ENCODE measurements at regions not wholly inside any gene's neighbourhood (a gene's known extent, or its start where the extent isn't known, plus 50 kb on each side); places are given as distances from the start of the nearest gene placed in this dataset.

DNA sequence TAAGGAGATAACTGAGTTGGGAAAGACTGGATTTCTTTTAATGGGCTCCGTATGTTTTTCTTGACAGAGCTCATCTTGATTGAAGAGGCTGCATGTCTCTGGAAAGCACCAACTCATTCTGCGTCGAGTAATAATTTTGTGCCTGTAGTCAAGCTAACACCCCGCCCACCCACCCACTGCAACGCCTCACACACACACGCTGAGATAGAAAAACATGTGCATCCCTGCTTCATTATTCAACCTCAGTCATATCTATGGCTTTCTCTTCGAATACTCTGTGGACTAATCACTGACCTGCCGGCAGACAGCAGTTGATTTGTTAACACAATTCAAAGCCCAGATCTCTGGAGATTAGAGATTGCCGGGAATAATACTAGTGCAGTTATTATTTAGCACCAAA, 220.2 kb upstream of the TOM1L1 start:
- Histone ChIP-seq H3K36me3 (ENCODE audit: control insufficient read depth, insufficient read depth, low read length) (no peaks in the 10 kb centered on the region), H2BK120ac (ENCODE audit: low read depth, low read length) (no peak overlapping the region), H3K18ac (ENCODE audit: low read depth, low read length) (no peak overlapping the region), H3K4ac (ENCODE audit: low read depth, low read length) (no peak overlapping the region), H3K4me1 (ENCODE audit: control insufficient read depth, insufficient read depth, low read length) (no peaks in the 10 kb centered on the region), H3K9me1 (ENCODE audit: insufficient read depth, low read length) (no peaks in the 10 kb centered on the region), H3K27me3 (ENCODE audit: control insufficient read depth, insufficient read depth, low read length) (no peaks in the 10 kb centered on the region), H2AK9ac (replicated peaks; ENCODE audit: low read depth, low read length, poor library complexity) (no peak overlapping the region), H2AFZ (replicated peaks; ENCODE audit: low read length, poor library complexity) (no peak overlapping the region), H4K8ac (ENCODE audit: low read depth in 2 of 2, low read length in 2 of 2) (no peak overlapping the region), H2BK20ac (ENCODE audit: low read depth, low read length) (no peak overlapping the region), H3K27ac (ENCODE audit: insufficient read depth, low read length) (no peak overlapping the region), H4K91ac (ENCODE audit: insufficient read depth, low read depth, low read length) (no peak overlapping the region), H3K14ac (replicated peaks; ENCODE audit: low read depth, low read length) (no peak overlapping the region), H2BK15ac (ENCODE audit: low read depth, low read length) (no peak overlapping the region), H3K9ac (ENCODE audit: low read depth, low read length) (no peak overlapping the region), H4K20me1 (ENCODE audit: insufficient read depth, low read length) (no peaks in the 10 kb centered on the region), H3K23ac (ENCODE audit: low read depth, low read length) (no peak overlapping the region), H2AK5ac (ENCODE audit: low read depth, low read length) (no peak overlapping the region), H3K9me3 (ENCODE audit: control insufficient read depth, insufficient read depth, low read length) (peaks cover 12% of the 10 kb centered on the region), H3K4me3 (ENCODE audit: insufficient read depth, low read depth, low read length) (no peak overlapping the region), H3K56ac (ENCODE audit: extremely low read depth, insufficient read depth, low read length) (no peak overlapping the region), H3K79me1 (ENCODE audit: low read depth in 1 of 2, low read length in 2 of 2) (no peaks in the 10 kb centered on the region), H4K5ac (ENCODE audit: low read depth, low read length) (no peak overlapping the region), H2BK5ac (ENCODE audit: low read depth, low read length, poor library complexity, severe bottlenecking) (no peak overlapping the region), H3K4me2 (ENCODE audit: low read depth, low read length) (no peak overlapping the region)
- BruUV-seq (replicated peaks) = no TSS peak
- ChIA-PET CTCF (no interaction called here), POLR2A (ENCODE audit: unreplicated experiment) (no interaction called here)
- intact Hi-C loops (cut with micrococcal nuclease) (no loop called here), dilution Hi-C loops (cut with HindIII; ENCODE audit: low sequenced_read_pairs, unreplicated experiment) (no loop called here), in situ Hi-C loops (cut with MboI; ENCODE audit: low sequenced_read_pairs) (no loop called here)
- no peak for ATAC-seq (ENCODE audit: low read depth)
- TF ChIP-seq BHLHE40 (IDR thresholded peaks at IDR 0.05; ENCODE audit: low read depth, low read length) (no peak), SMC3 (IDR thresholded peaks at IDR 0.05; ENCODE audit: low read depth, low read length) (no peak), MAFK (IDR thresholded peaks at IDR 0.05; ENCODE audit: low read depth, low read length) (no peak), MXI1 (IDR thresholded peaks at IDR 0.05; ENCODE audit: borderline replicate concordance, low read depth, low read length) (no peak), RAD21 (IDR thresholded peaks at IDR 0.05; ENCODE audit: low read length) (no peak), CHD1 (IDR thresholded peaks at IDR 0.05; ENCODE audit: low read depth, low read length) (no peak), FOS (IDR thresholded peaks at IDR 0.05; ENCODE audit: low read depth, low read length) (no peak), CEBPB (IDR thresholded peaks at IDR 0.05; ENCODE audit: low read depth, low read length) (no peak), RFX5 (IDR thresholded peaks at IDR 0.05; ENCODE audit: low read depth, low read length) (no peak), POLR2A (IDR thresholded peaks at IDR 0.05; ENCODE audit: low read depth, low read length) (no peak), RCOR1 (IDR thresholded peaks at IDR 0.05; ENCODE audit: insufficient replicate concordance, low read length) (no peak), NFE2L2 (IDR thresholded peaks at IDR 0.05; ENCODE audit: low read depth, low read length) (no peak), MAZ (IDR thresholded peaks at IDR 0.05; ENCODE audit: borderline replicate concordance, low read depth, low read length) (no peak)
- TF ChIP-seq, protein P1, sequence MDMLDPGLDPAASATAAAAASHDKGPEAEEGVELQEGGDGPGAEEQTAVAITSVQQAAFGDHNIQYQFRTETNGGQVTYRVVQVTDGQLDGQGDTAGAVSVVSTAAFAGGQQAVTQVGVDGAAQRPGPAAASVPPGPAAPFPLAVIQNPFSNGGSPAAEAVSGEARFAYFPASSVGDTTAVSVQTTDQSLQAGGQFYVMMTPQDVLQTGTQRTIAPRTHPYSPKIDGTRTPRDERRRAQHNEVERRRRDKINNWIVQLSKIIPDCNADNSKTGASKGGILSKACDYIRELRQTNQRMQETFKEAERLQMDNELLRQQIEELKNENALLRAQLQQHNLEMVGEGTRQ (IDR thresholded peaks at IDR 0.05; ENCODE audit: low read depth, low read length) = no peak
- TF ChIP-seq, protein P2, sequence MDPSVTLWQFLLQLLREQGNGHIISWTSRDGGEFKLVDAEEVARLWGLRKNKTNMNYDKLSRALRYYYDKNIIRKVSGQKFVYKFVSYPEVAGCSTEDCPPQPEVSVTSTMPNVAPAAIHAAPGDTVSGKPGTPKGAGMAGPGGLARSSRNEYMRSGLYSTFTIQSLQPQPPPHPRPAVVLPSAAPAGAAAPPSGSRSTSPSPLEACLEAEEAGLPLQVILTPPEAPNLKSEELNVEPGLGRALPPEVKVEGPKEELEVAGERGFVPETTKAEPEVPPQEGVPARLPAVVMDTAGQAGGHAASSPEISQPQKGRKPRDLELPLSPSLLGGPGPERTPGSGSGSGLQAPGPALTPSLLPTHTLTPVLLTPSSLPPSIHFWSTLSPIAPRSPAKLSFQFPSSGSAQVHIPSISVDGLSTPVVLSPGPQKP (IDR thresholded peaks at IDR 0.05; ENCODE audit: borderline replicate concordance, low read depth, low read length) = no peak
- TF ChIP-seq, protein P3, sequence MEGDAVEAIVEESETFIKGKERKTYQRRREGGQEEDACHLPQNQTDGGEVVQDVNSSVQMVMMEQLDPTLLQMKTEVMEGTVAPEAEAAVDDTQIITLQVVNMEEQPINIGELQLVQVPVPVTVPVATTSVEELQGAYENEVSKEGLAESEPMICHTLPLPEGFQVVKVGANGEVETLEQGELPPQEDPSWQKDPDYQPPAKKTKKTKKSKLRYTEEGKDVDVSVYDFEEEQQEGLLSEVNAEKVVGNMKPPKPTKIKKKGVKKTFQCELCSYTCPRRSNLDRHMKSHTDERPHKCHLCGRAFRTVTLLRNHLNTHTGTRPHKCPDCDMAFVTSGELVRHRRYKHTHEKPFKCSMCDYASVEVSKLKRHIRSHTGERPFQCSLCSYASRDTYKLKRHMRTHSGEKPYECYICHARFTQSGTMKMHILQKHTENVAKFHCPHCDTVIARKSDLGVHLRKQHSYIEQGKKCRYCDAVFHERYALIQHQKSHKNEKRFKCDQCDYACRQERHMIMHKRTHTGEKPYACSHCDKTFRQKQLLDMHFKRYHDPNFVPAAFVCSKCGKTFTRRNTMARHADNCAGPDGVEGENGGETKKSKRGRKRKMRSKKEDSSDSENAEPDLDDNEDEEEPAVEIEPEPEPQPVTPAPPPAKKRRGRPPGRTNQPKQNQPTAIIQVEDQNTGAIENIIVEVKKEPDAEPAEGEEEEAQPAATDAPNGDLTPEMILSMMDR (conservative IDR thresholded peaks at IDR 0.05; ENCODE audit: low read depth, low read length) = no peak
- DNase-seq = no peak
- WGBS, 2 experiments (ENCODE audit: extremely low coverage in 2 of 2, insufficient read length in 1 of 2) = no CpG with 5 or more reads among the region's 9 CpGs

Measured in IMR-90 (cell line).